ENCODE measurements at regions not wholly inside any gene's neighbourhood (a gene's known extent, or its start where the extent isn't known, plus 50 kb on each side); places are given as distances from the start of the nearest gene placed in this dataset.

GRCh38 chr12:89800435-89800834 is 91.8 kb upstream of the ATP2B1 start:
- TF ChIP-seq, protein P1, sequence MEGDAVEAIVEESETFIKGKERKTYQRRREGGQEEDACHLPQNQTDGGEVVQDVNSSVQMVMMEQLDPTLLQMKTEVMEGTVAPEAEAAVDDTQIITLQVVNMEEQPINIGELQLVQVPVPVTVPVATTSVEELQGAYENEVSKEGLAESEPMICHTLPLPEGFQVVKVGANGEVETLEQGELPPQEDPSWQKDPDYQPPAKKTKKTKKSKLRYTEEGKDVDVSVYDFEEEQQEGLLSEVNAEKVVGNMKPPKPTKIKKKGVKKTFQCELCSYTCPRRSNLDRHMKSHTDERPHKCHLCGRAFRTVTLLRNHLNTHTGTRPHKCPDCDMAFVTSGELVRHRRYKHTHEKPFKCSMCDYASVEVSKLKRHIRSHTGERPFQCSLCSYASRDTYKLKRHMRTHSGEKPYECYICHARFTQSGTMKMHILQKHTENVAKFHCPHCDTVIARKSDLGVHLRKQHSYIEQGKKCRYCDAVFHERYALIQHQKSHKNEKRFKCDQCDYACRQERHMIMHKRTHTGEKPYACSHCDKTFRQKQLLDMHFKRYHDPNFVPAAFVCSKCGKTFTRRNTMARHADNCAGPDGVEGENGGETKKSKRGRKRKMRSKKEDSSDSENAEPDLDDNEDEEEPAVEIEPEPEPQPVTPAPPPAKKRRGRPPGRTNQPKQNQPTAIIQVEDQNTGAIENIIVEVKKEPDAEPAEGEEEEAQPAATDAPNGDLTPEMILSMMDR (IDR thresholded peaks at IDR 0.05; ENCODE audit: insufficient read depth, low read length) = no peak
- no peak for DNase-seq (ENCODE audit: low read depth)
- H3K4me3 ChIP-seq (ENCODE audit: low read depth, low read length) = no peak overlapping the region

DNA sequence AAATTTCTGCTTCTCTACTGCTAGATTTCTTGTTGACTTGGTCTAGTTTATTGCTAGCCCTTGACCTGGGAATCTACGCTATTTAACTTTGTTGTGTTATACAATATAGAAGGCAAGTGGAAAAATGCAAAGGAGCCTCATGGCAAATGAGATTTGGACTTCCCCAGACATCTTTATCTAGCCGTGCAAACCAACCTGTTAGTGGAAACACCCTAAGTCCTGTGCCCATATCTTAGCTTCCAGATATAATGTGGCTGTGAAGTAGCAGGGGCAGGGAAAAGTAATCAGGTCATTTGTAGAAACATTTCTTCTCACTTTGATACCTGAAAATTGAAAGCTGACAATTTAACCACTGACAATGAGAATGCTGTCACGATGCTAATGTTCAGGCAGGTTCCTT is 90.7 kb upstream of the ATP2B1 start:
- H3K4me3 ChIP-seq (ENCODE audit: low read depth, low read length) = no peak overlapping the region
- DNase-seq (ENCODE audit: low read depth) = no peak
- TF ChIP-seq, protein P1 (IDR thresholded peaks at IDR 0.05; ENCODE audit: insufficient read depth, low read length) = no peak

DNA sequence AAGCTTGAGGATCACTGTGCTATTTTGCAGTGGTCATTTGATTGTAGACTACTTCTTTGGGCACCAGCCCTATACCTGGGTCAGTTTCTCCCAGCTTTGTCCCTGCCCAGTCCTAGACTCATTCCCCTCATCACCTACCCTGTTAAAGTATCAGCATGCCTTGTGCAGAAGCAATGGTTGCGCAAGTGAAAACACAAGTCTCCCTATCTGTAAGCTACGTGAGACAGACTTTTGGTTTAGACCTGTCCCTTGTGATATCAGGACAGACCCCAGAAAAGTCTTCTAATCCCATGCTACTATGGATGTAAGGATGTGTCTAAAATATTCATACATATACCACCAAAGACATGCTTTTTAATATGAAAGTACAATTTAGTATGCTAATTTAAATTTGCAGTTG is 88.8 kb upstream of the ATP2B1 start:
- TF ChIP-seq, protein P1 (IDR thresholded peaks at IDR 0.05; ENCODE audit: insufficient read depth, low read length) = no peak
- no peak overlapping the region for H3K4me3 ChIP-seq (ENCODE audit: low read depth, low read length)
- no peak for DNase-seq (ENCODE audit: low read depth)

GRCh38 chr12:89796798-89797382 is 88.3 kb upstream of the ATP2B1 start:
- DNase-seq (ENCODE audit: low read depth) = no peak
- no peak overlapping the region for H3K4me3 ChIP-seq (ENCODE audit: low read depth, low read length)
- TF ChIP-seq, protein P1 (IDR thresholded peaks at IDR 0.05; ENCODE audit: insufficient read depth, low read length) = peak; percentile 8

DNA sequence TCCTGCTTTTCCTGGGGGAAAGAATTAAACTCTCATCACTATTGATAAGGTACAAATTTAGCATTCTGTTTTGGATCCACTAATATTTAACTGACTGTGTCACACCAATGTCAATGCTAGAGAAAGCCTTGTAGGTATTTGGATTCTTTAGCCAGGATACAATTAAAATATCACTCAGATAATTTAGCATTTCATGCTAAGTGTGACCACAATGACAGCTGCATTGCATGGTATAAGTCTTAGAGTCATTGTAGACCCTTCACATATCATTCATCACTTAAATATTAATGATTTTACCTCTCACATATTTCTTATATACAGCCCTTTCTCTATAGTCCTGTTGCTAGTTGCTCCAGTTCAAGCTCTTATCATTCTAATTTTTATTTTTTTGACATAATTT is 85.3 kb upstream of the ATP2B1 start:
- no peak for DNase-seq (ENCODE audit: low read depth)
- no peak overlapping the region for H3K4me3 ChIP-seq (ENCODE audit: low read depth, low read length)
- TF ChIP-seq, protein P1 (IDR thresholded peaks at IDR 0.05; ENCODE audit: insufficient read depth, low read length) = no peak

GRCh38 chr12:89791286-89791685 is 82.6 kb upstream of the ATP2B1 start:
- no peak overlapping the region for H3K4me3 ChIP-seq (ENCODE audit: low read depth, low read length)
- TF ChIP-seq, protein P1 (IDR thresholded peaks at IDR 0.05; ENCODE audit: insufficient read depth, low read length) = no peak
- DNase-seq (ENCODE audit: low read depth) = no peak

DNA sequence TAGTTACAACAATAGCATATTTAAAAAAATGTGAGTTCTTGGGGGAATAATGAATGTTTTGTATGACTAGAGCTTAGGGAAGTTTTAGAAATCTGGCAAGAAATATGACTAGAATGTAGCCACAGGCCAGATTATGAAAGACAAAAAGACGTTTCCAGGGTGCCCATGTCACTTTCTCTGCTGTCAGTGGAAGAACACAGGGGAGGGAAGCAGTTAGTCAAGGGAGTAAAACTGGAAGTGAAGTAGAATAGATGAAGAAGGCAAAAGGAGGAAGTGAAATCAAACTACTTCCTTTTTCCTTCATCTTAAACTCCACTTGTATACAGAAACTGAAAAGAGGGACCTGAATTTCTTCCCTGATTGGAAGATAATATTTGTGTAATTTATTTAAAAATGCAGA is 81.2 kb upstream of the ATP2B1 start:
- TF ChIP-seq, protein P1 (IDR thresholded peaks at IDR 0.05; ENCODE audit: insufficient read depth, low read length) = no peak
- H3K4me3 ChIP-seq (ENCODE audit: low read depth, low read length) = no peak overlapping the region
- DNase-seq (ENCODE audit: low read depth) = peak; percentile 27
